NT2/D1 (cell line): ENCODE measurements at regions not wholly inside any gene's neighbourhood (a gene's known extent, or its start where the extent isn't known, plus 50 kb on each side); places are given as distances from the start of the nearest gene placed in this dataset.

Experiments
- SUZ12 ChIP-seq: IDR thresholded peaks from 2 replicates; pipeline ENCODE4 v1.6.1; 2011; ENCODE audit not compliant: insufficient read length, insufficient read depth; ENCODE audit errors: extremely low read depth
- YY1 ChIP-seq: IDR thresholded peaks from 2 replicates; pipeline ENCODE4 v1.6.1; 2011; ENCODE audit not compliant: insufficient read length, insufficient read depth
- ZNF274 ChIP-seq: IDR thresholded peaks from 2 replicates; pipeline ENCODE4 v1.6.1; 2011; ENCODE audit warnings: mild to moderate bottlenecking, low read depth, low read length

GRCh38 chr10:53209944-53210611 lies 437.5 kb upstream of the MBL2 start:
- TF ChIP-seq YY1 (no peak), ZNF274 (no peak), SUZ12 (no peak)
